GM12878 (cell line): ENCODE measurements at regions not wholly inside any gene's neighbourhood (a gene's known extent, or its start where the extent isn't known, plus 50 kb on each side); places are given as distances from the start of the nearest gene placed in this dataset.

ENCODE experiments used
- ATAC-seq: fragments of 200-7000 bp; cut with Tn5 transposase; 3 replicates; pipeline ENCODE4 v1.9.1; 2020; ENCODE audit warnings: mild to moderate bottlenecking, moderate library complexity
- BruUV-seq: library from RNA; stranded (reverse); fragments of 400-500 nt; replicated peaks from 2 replicates; lab custom pipeline; 2021; lab: Mats Ljungman, UMichigan
- CTCF ChIA-PET: fragments of 300-600 bp; sonication (Branson Sonifier 250); formaldehyde crosslinking; extraction: SDS; loops from one replicate; lab custom pipeline; 2021; ENCODE audit warnings: inconsistent platforms; lab: Yijun Ruan, JAX
- POLR2A ChIA-PET: fragments of 350-600 bp; formaldehyde crosslinking; extraction: SDS; loops from one replicate; lab custom pipeline; 2021; ENCODE audit warnings: inconsistent platforms; lab: Charles Lee
- RAD21 ChIA-PET: fragments of 300-600 bp; sonication (Branson Sonifier 250); formaldehyde crosslinking; loops from one replicate; lab custom pipeline; 2023; ENCODE audit warnings: antibody characterized with exemption; ENCODE audit not compliant: unreplicated experiment; lab: Charles Lee
- SMC1A ChIA-PET: fragments of 300-600 bp; sonication (Branson Sonifier 250); formaldehyde crosslinking; loops from one replicate; lab custom pipeline; 2023; ENCODE audit not compliant: unreplicated experiment, uncharacterized antibody; lab: Charles Lee
- DNase-seq: peaks from one replicate; pipeline ENCODE4 v3.0.0-alpha.2; 2011; ENCODE audit warnings: low read depth, low spot score
- FAIRE-seq: peaks from 3 replicates; lab custom pipeline; 2011; peaks lifted over from hg19 to GRCh38; lab: Jason Lieb, UNC
- H2AFZ ChIP-seq: 2 replicates; pipeline ENCODE4 v1.6.0; 2011; ENCODE audit warnings: low read depth, low read length, control low read depth; ENCODE audit not compliant: control insufficient read depth
- H3K27ac ChIP-seq: 2 replicates; pipeline ENCODE4 v1.5.1; 2011; ENCODE audit warnings: control low read depth; ENCODE audit not compliant: control insufficient read depth, insufficient read depth
- H3K27me3 ChIP-seq, 2 experiments: replicated peaks in 1 of 2; 2 replicates each; pipeline versions ENCODE4 v1.6.0 to v1.6.1; 2011; ENCODE audit warnings: low read length in 1 of 2; ENCODE audit not compliant: control insufficient read depth in 2 of 2, insufficient read depth in 2 of 2
- H3K36me3 ChIP-seq, 2 experiments: 2 replicates each; pipeline ENCODE4 v1.5.1; 2011; ENCODE audit warnings: low read length in 1 of 2; ENCODE audit not compliant: control insufficient read depth in 2 of 2, insufficient read depth in 2 of 2
- H3K4me1 ChIP-seq: 2 replicates; pipeline ENCODE4 v1.6.1; 2011; ENCODE audit warnings: mild to moderate bottlenecking, low read length, moderate library complexity, mixed read lengths; ENCODE audit not compliant: control insufficient read depth, insufficient read depth
- H3K4me2 ChIP-seq: 2 replicates; pipeline ENCODE4 v1.6.0; 2011; ENCODE audit warnings: control low read depth; ENCODE audit not compliant: control insufficient read depth, insufficient read depth
- H3K4me3 ChIP-seq: fragments of 200-600 bp; sonication (generic); 2 replicates; pipeline ENCODE4 v1.5.1; 2016
- H3K79me2 ChIP-seq: 2 replicates; pipeline ENCODE4 v1.6.0; 2011; ENCODE audit warnings: low read length; ENCODE audit not compliant: control insufficient read depth, insufficient read depth
- H3K9ac ChIP-seq: 2 replicates; pipeline ENCODE4 v1.8.0; 2011; ENCODE audit warnings: low read length, control low read depth, mixed read lengths; ENCODE audit not compliant: control insufficient read depth, insufficient read depth
- H3K9me3 ChIP-seq: replicated peaks from 3 replicates; pipeline ENCODE4 v1.5.1; 2011; ENCODE audit warnings: mild to moderate bottlenecking, low read length; ENCODE audit not compliant: control insufficient read depth, insufficient read depth
- H4K20me1 ChIP-seq: 2 replicates; pipeline ENCODE4 v1.6.0; 2011; ENCODE audit not compliant: control insufficient read depth, insufficient read depth
- CHD1 ChIP-seq: IDR thresholded peaks from 2 replicates; pipeline ENCODE4 v1.6.1; 2012; ENCODE audit warnings: low read depth, low read length, improper control_type of control experiment
- EP300 ChIP-seq, 2 experiments: fragments of 150-350 bp in 1 of 2; IDR thresholded peaks; 2 replicates each; pipeline ENCODE4 v1.6.1; 2011 to 2012; ENCODE audit warnings: low read depth in 2 of 2, low read length in 2 of 2, borderline replicate concordance in 1 of 2, improper control_type of control experiment in 1 of 2, inconsistent platforms in 1 of 2; ENCODE audit not compliant: control insufficient read depth in 1 of 2
- ESRRA ChIP-seq: IDR thresholded peaks from 2 replicates; pipeline ENCODE4 v1.6.1; 2012; ENCODE audit warnings: mild to moderate bottlenecking, low read length, improper control_type of control experiment
- KAT2A ChIP-seq: conservative IDR thresholded peaks from 2 replicates; pipeline ENCODE4 v1.6.1; 2011; ENCODE audit warnings: low read depth, low read length; ENCODE audit not compliant: control insufficient read depth
- MTA3 ChIP-seq: IDR thresholded peaks from 2 replicates; pipeline ENCODE4 v1.6.1; 2012; ENCODE audit warnings: low read length, inconsistent platforms, borderline replicate concordance
- MYB ChIP-seq: fragments of 150-350 bp; IDR thresholded peaks from 2 replicates; pipeline ENCODE4 v1.6.1; 2014; ENCODE audit warnings: mild to moderate bottlenecking, low read depth, low read length, borderline replicate concordance
- NR2C2 ChIP-seq: IDR thresholded peaks from 2 replicates; pipeline ENCODE4 v1.6.1; 2011; ENCODE audit warnings: borderline replicate concordance, low read depth; ENCODE audit not compliant: control insufficient read depth, insufficient read length
- RELB ChIP-seq: fragments of 450-650 bp; IDR thresholded peaks from 2 replicates; pipeline ENCODE4 v1.6.1; 2017; ENCODE audit warnings: low read depth, mild to moderate bottlenecking, moderate library complexity
- SRF ChIP-seq, 2 experiments: IDR thresholded peaks; 2 replicates each; pipeline ENCODE4 v1.6.1; 2011; ENCODE audit warnings: low read depth in 2 of 2, low read length in 2 of 2, mild to moderate bottlenecking in 1 of 2, moderate library complexity in 1 of 2
- ZNF274 ChIP-seq: IDR thresholded peaks from one replicate; pipeline ENCODE4 v1.8.0; 2011; ENCODE audit not compliant: insufficient read length, insufficient read depth
- WGBS: methylation state at CpG from one replicate; pipeline ENCODE4 v1.1.6; 2016; ENCODE audit warnings: low lambda C conversion rate; ENCODE audit not compliant: insufficient replicate concordance, insufficient coverage; ENCODE audit errors: missing lambda C conversion rate; 5-methylcytosine and 5-hydroxymethylcytosine counted together
- in situ Hi-C: fragments of 300-500 bp; cut with MboI; formaldehyde crosslinking; loops from 9 replicates; pipeline ENCODE4 v1.14.3; 2018; ENCODE audit warnings: mixed read lengths
- intact Hi-C: fragments of 100-400 bp; cut with micrococcal nuclease; formaldehyde crosslinking; loops from one replicate; pipeline ENCODE4 v1.14.2; 2022; ENCODE audit not compliant: unreplicated experiment

DNA sequence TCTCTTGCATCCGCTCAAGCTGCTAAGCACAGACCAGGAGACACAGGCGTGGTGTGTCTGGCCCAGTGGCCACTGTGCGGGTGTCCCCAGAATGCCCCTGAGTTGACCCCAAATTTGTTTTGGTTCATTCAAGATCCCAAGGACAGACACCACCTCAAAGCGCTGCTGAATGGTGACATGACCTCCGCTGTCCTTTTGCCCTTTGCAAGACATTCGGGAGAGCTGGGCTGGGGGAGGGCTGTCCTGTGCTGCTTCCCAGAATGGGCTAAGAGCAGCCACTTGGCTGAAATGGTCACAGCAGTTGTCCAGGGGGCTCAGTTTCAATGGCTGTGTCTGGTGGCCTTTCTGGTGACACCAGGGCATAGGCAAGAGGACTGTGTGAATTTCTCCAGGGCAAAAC lies 84.1 kb downstream of the SMIM21 start:
- BruUV-seq = no TSS peak
- H3K27ac ChIP-seq = no peak overlapping the region
- H3K4me1 ChIP-seq = no peaks in the 10 kb centered on the region
- H4K20me1 ChIP-seq = no peaks in the 10 kb centered on the region
- ChIA-PET RAD21 (interaction anchor here (1.0 kb wide), 1 partner anchor 445 kb away, joined by 3 read pairs; no protein-coding TSS in a partner anchor), SMC1A (interaction anchor here (0.6 kb wide), 1 partner anchor 40 kb away, joined by 3 read pairs; no protein-coding TSS in a partner anchor), CTCF (interaction anchor here (0.7 to 1.2 kb wide), 3 partner anchors 11 to 22 kb away, joined by 3 to 5 read pairs (median 4); no protein-coding TSS in a partner anchor), POLR2A (no interaction called here)
- no peak for FAIRE-seq
- no peaks in the 10 kb centered on the region for H3K79me2 ChIP-seq
- H3K36me3 ChIP-seq = no peaks in the 10 kb centered on the region
- no peak overlapping the region for H3K4me2 ChIP-seq
- no peaks in the 10 kb centered on the region for H3K9me3 ChIP-seq
- no peaks in the 10 kb centered on the region for H3K27me3 ChIP-seq
- WGBS = 55% methylated on average over 6 of the region's 6 CpGs
- intact Hi-C loops (loop anchor here (10.0 kb wide), 1 partner anchor 169 kb away; no protein-coding TSS in a partner anchor), in situ Hi-C loops (no loop called here)
- H2AFZ ChIP-seq = no peak overlapping the region
- no peak overlapping the region for H3K9ac ChIP-seq
- H3K4me3 ChIP-seq = no peak overlapping the region
- no peak for TF ChIP-seq EP300 (IDR thresholded peaks at IDR 0.05; ENCODE audit: borderline replicate concordance in 1 of 2, control insufficient read depth in 1 of 2, low read depth in 2 of 2, low read length in 2 of 2)
- no peak for TF ChIP-seq RELB
- TF ChIP-seq MYB = no peak
- no peak for TF ChIP-seq ZNF274
- TF ChIP-seq CHD1 = no peak
- TF ChIP-seq SRF (IDR thresholded peaks at IDR 0.05; ENCODE audit: low read depth in 2 of 2, low read length in 2 of 2) = no peak
- TF ChIP-seq ESRRA = no peak
- TF ChIP-seq NR2C2 = no peak
- TF ChIP-seq KAT2A = no peak
- TF ChIP-seq MTA3 = no peak
- no peak for DNase-seq
- no peak for ATAC-seq
